ENCODE measurements at regions not wholly inside any gene's neighbourhood (a gene's known extent, or its start where the extent isn't known, plus 50 kb on each side); places are given as distances from the start of the nearest gene placed in this dataset.

DNA sequence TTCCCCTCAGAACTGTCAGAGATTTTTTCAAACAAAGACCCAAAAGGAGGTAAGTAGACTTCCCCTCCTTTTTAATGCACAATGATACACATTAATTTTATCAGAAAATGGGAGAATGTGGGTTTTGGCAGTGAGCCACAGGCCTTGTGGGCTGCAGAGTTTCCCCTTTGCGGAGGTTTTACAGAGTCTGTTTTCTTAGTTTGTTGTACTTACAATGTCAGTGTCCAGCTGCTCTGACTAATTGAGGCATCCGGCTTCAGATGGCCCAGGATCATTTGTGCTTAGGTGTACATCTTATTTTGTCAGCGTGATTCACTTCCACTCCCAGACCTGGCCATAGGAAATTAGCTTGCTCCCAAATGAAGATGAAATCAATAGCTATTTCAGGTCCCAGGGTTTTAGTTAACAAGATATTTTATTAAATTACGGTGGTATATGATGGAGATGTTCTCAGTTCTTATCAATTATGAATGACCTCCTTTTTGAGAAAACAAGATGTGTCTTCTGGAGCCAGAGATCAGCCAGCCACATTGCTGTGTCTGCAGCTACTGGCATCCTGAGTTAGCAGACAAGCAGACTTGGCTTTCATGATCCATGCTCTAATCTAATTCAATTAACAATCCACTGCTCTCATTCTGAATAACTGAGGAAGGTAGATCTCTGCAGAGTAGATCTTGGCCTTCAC lies 1086.6 kb upstream of the SORCS1 start:
- no peak overlapping the region for H3K23ac ChIP-seq (ENCODE audit: insufficient read length)
- TF ChIP-seq, protein P1, sequence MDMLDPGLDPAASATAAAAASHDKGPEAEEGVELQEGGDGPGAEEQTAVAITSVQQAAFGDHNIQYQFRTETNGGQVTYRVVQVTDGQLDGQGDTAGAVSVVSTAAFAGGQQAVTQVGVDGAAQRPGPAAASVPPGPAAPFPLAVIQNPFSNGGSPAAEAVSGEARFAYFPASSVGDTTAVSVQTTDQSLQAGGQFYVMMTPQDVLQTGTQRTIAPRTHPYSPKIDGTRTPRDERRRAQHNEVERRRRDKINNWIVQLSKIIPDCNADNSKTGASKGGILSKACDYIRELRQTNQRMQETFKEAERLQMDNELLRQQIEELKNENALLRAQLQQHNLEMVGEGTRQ (IDR thresholded peaks at IDR 0.05; ENCODE audit: low read length), result no peak
- TF ChIP-seq FOSL1 (IDR thresholded peaks at IDR 0.05; ENCODE audit: insufficient read depth, low read depth, low read length) (no peak), KDM1A (IDR thresholded peaks at IDR 0.05; ENCODE audit: borderline replicate concordance, low read length) (no peak), RXRA (IDR thresholded peaks at IDR 0.05; ENCODE audit: insufficient read depth, low read depth, low read length) (no peak), BACH1 (IDR thresholded peaks at IDR 0.05; ENCODE audit: low read length) (no peak), MAFK (IDR thresholded peaks at IDR 0.05; ENCODE audit: low read depth, low read length) (no peak), RFX5 (IDR thresholded peaks at IDR 0.05; ENCODE audit: borderline replicate concordance, low read depth, low read length) (no peak), NRF1 (IDR thresholded peaks at IDR 0.05; ENCODE audit: low read depth, low read length) (no peak), EGR1 (IDR thresholded peaks at IDR 0.05; ENCODE audit: borderline replicate concordance, low read depth, low read length) (no peak), RAD21 (IDR thresholded peaks at IDR 0.05 in 1 of 2, conservative IDR thresholded peaks at IDR 0.05 in 1 of 2; ENCODE audit: low read depth in 2 of 2, low read length in 2 of 2) (no peak), TEAD4 (IDR thresholded peaks at IDR 0.05; ENCODE audit: low read depth, low read length) (no peak)
- TF ChIP-seq, protein P2, sequence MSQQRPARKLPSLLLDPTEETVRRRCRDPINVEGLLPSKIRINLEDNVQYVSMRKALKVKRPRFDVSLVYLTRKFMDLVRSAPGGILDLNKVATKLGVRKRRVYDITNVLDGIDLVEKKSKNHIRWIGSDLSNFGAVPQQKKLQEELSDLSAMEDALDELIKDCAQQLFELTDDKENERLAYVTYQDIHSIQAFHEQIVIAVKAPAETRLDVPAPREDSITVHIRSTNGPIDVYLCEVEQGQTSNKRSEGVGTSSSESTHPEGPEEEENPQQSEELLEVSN (IDR thresholded peaks at IDR 0.05), result no peak
- ChIA-PET CTCF (ENCODE audit: partially characterized antibody) (interaction anchor here (0.6 to 2.7 kb wide), 5 partner anchors 9 to 1541 kb away, joined by 3 to 6 read pairs (median 3); no protein-coding TSS in a partner anchor), POLR2A (ENCODE audit: partially characterized antibody) (no interaction called here)
- H3K23me2 ChIP-seq (ENCODE audit: low read depth, low read length), result no peaks in the 10 kb centered on the region
- H4K20me1 ChIP-seq (replicated peaks in 1 of 2; ENCODE audit: control insufficient read depth in 1 of 2, insufficient read depth in 2 of 2, low read length in 2 of 2), result no peaks in the 10 kb centered on the region
- no peak overlapping the region for H2BK12ac ChIP-seq (ENCODE audit: low read depth, low read length)
- H2BK20ac ChIP-seq (ENCODE audit: low read length), result no peak overlapping the region
- no peak overlapping the region for H4K5ac ChIP-seq (ENCODE audit: insufficient read length, low read depth, low read length)
- H3K27me3 ChIP-seq (replicated peaks in 1 of 4; ENCODE audit: control insufficient read depth in 3 of 4, extremely low read depth in 1 of 4, insufficient read depth in 3 of 4, low read length in 3 of 4), result no peaks in the 10 kb centered on the region
- H3K79me1 ChIP-seq (ENCODE audit: low read depth, low read length), result no peaks in the 10 kb centered on the region
- H3K4me1 ChIP-seq (replicated peaks in 1 of 4; ENCODE audit: control insufficient read depth in 3 of 4, insufficient read depth in 4 of 4, low read length in 3 of 4), result no peaks in the 10 kb centered on the region
- no peaks in the 10 kb centered on the region for H3K79me2 ChIP-seq (ENCODE audit: control insufficient read depth in 1 of 2, insufficient read depth in 2 of 2, low read length in 2 of 2)
- no peak overlapping the region for H3K18ac ChIP-seq (ENCODE audit: extremely low read depth, low read length)
- H4K8ac ChIP-seq (ENCODE audit: extremely low read depth, insufficient read depth, low read length), result no peak overlapping the region
- WGBS, 2 experiments (ENCODE audit: extremely low coverage in 1 of 2, insufficient coverage in 1 of 2, insufficient read length in 1 of 2, insufficient replicate concordance in 2 of 2, low coverage in 1 of 2, low lambda C conversion rate in 2 of 2, missing lambda C conversion rate in 1 of 2), result 83% methylated on average over 4 of the region's 4 CpGs; no CpG with 5 or more reads in 1 of the 2 experiments
- H3K14ac ChIP-seq (ENCODE audit: insufficient read length), result no peak overlapping the region
- no peak overlapping the region for H2BK120ac ChIP-seq (replicated peaks; ENCODE audit: low read depth, low read length)
- DNase-seq (ENCODE audit: low read depth in 1 of 2, low spot score in 2 of 2) (no peak), FAIRE-seq (no peak)
- peaks cover 6 to 11% of the 10 kb centered on the region in 2 experiments; a peak in 2 of 4 replicates for H3K9me3 ChIP-seq (ENCODE audit: insufficient read depth in 2 of 2, low read depth in 1 of 2, low read length in 1 of 2)
- no peak overlapping the region for H3K4me3 ChIP-seq (ENCODE audit: extremely low read depth in 1 of 4, insufficient read depth in 2 of 4, low read depth in 3 of 4, low read length in 4 of 4)
- no peak overlapping the region for H2BK15ac ChIP-seq (ENCODE audit: low read length)
- no peak overlapping the region for H2AK5ac ChIP-seq (ENCODE audit: low read depth, low read length)
- no peak overlapping the region for H3K4me2 ChIP-seq (ENCODE audit: insufficient read depth in 1 of 2, low read depth in 2 of 2, low read length in 2 of 2)
- no peak overlapping the region for H2BK5ac ChIP-seq (ENCODE audit: low read depth, low read length)
- no peak overlapping the region for H2AFZ ChIP-seq (ENCODE audit: low read length)
- H3K9ac ChIP-seq (replicated peaks in 1 of 4; ENCODE audit: extremely low read depth in 1 of 4, low read depth in 3 of 4, low read length in 3 of 4), result no peak overlapping the region
- H4K91ac ChIP-seq (replicated peaks; ENCODE audit: insufficient read length, low read length), result no peak overlapping the region
- no peak overlapping the region for H3K56ac ChIP-seq (replicated peaks; ENCODE audit: insufficient read length, low read depth, low read length)
- no peaks in the 10 kb centered on the region for H3K36me3 ChIP-seq (ENCODE audit: control insufficient read depth in 2 of 4, insufficient read depth in 4 of 4, low read length in 3 of 4)
- H3K4ac ChIP-seq (replicated peaks; ENCODE audit: insufficient read length, low read depth, low read length), result no peak overlapping the region
- H3K27ac ChIP-seq (ENCODE audit: low read depth, low read length), result no peak overlapping the region
